B cell (primary cell): ENCODE measurements at regions not wholly inside any gene's neighbourhood (a gene's known extent, or its start where the extent isn't known, plus 50 kb on each side); places are given as distances from the start of the nearest gene placed in this dataset.

ENCODE experiments used
- ATAC-seq: fragments of 200-7000 bp; cut with Tn5 transposase; one replicate; pipeline ENCODE4 v1.10.0; 2021; ENCODE audit warnings: low read depth, mild to moderate bottlenecking, moderate number of reproducible peaks, moderate library complexity
- CTCF ChIA-PET: fragments of 350-600 bp; sonication (Branson Sonifier 250); formaldehyde crosslinking; loops from one replicate; lab custom pipeline; 2021; ENCODE audit warnings: antibody characterized with exemption, inconsistent platforms; lab: Charles Lee
- POLR2A ChIA-PET: fragments of 350-600 bp; sonication (Branson Sonifier 250); formaldehyde crosslinking; loops from one replicate; lab custom pipeline; 2021; ENCODE audit warnings: antibody characterized with exemption; lab: Charles Lee
- DNase-seq: peaks from one replicate; pipeline ENCODE4 v3.0.0; 2013
- H2AFZ ChIP-seq: 2 replicates; pipeline ENCODE4 v1.6.1; 2012; ENCODE audit warnings: mild to moderate bottlenecking, low read depth, low read length; ENCODE audit not compliant: insufficient read depth, poor library complexity, severe bottlenecking
- H3K27ac ChIP-seq, 2 donors: 1 replicate in 1 of 2; 2 replicates in 1 of 2; pipeline ENCODE4 v1.5.1; 2012 to 2013; ENCODE audit warnings: low read length in 2 of 2, mild to moderate bottlenecking in 2 of 2, moderate library complexity in 1 of 2
- H3K27me3 ChIP-seq, 4 experiments: fragments of 200-600 bp in 1 of 4; sonication (generic) in 1 of 4; replicated peaks in 1 of 4; 1 replicate in 2 of 4; 2 replicates in 2 of 4; pipeline versions ENCODE4 v1.6.1 to v1.7.0; 2013 to 2016; ENCODE audit warnings: low read length in 3 of 4, mild to moderate bottlenecking in 2 of 4, mixed read lengths in 1 of 4, moderate library complexity in 1 of 4; ENCODE audit not compliant: insufficient read depth in 4 of 4, control insufficient read depth in 3 of 4; ENCODE audit errors: control extremely low read depth in 1 of 4
- H3K36me3 ChIP-seq, 2 experiments: replicated peaks in 1 of 2; 1 replicate in 1 of 2; 2 replicates in 1 of 2; pipeline versions ENCODE4 v1.6.1 to v1.7.1; 2013; ENCODE audit warnings: low read length in 1 of 2; ENCODE audit not compliant: insufficient read depth in 2 of 2, control insufficient read depth in 1 of 2; ENCODE audit errors: control extremely low read depth in 1 of 2, extremely low read depth in 1 of 2
- H3K4me1 ChIP-seq, 2 donors: fragments of 200-600 bp in 1 of 2; sonication (generic) in 1 of 2; 1 replicate in 1 of 2; 2 replicates in 1 of 2; pipeline versions ENCODE4 v1.5.1 to v1.6.1; 2013 to 2017; ENCODE audit warnings: low read length in 2 of 2; ENCODE audit not compliant: control insufficient read depth in 2 of 2, insufficient read depth in 2 of 2
- H3K4me2 ChIP-seq: replicated peaks from 2 replicates; pipeline ENCODE3; 2012; ENCODE audit warnings: mild to moderate bottlenecking, low read depth, low read length; ENCODE audit not compliant: poor library complexity, severe bottlenecking
- H3K4me3 ChIP-seq, 5 experiments: fragments of 200-600 bp in 1 of 5; sonication (generic) in 1 of 5; 1 replicate in 3 of 5; 2 replicates in 2 of 5; pipeline versions ENCODE4 v1.5.1 to v1.7.0; 2011 to 2016; ENCODE audit warnings: low read length in 4 of 5, mild to moderate bottlenecking in 4 of 5, low read depth in 2 of 5, control low read depth in 1 of 5, moderate library complexity in 1 of 5; ENCODE audit not compliant: insufficient read depth in 1 of 5; ENCODE audit errors: control extremely low read depth in 1 of 5, extremely low read depth in 1 of 5
- H3K79me2 ChIP-seq: fragments of 200-600 bp; sonication (generic); one replicate; pipeline ENCODE4 v1.6.0; 2016; ENCODE audit warnings: low read length; ENCODE audit not compliant: control insufficient read depth, insufficient read depth
- H3K9ac ChIP-seq: fragments of 200-600 bp; sonication (generic); 2 replicates; pipeline ENCODE4 v1.6.1; 2017; ENCODE audit warnings: mild to moderate bottlenecking, low read length, moderate library complexity
- H3K9me3 ChIP-seq, 3 donors: one replicate each; pipeline versions ENCODE4 v1.6.1 to v1.7.1; 2013; ENCODE audit warnings: low read length in 2 of 3; ENCODE audit not compliant: control insufficient read depth in 2 of 3, insufficient read depth in 1 of 3; ENCODE audit errors: control extremely low read depth in 1 of 3
- H4K20me1 ChIP-seq: 2 replicates; pipeline ENCODE4 v1.6.0; 2012; ENCODE audit warnings: mild to moderate bottlenecking, low read length; ENCODE audit not compliant: insufficient read depth, control insufficient read depth, poor library complexity, severe bottlenecking
- H3K27ac Mint-ChIP-seq: one replicate; pipeline ENCODE4 v1.8.0; 2021; ENCODE audit warnings: mixed read lengths
- H3K27me3 Mint-ChIP-seq: one replicate; pipeline ENCODE4 v1.8.0; 2021; ENCODE audit warnings: mixed read lengths
- H3K4me1 Mint-ChIP-seq: one replicate; pipeline ENCODE4 v1.8.0; 2021; ENCODE audit warnings: mixed read lengths
- H3K4me3 Mint-ChIP-seq: one replicate; pipeline ENCODE4 v1.8.0; 2021; ENCODE audit warnings: mixed read lengths
- H3K9me3 Mint-ChIP-seq: one replicate; pipeline ENCODE4 v1.8.0; 2022; ENCODE audit warnings: mixed read lengths; ENCODE audit not compliant: insufficient read depth
- EZH2 ChIP-seq: IDR thresholded peaks from 2 replicates; pipeline ENCODE4 v1.6.1; 2012; ENCODE audit warnings: borderline replicate concordance, low read depth, mild to moderate bottlenecking, moderate library complexity, low read length; ENCODE audit not compliant: insufficient read depth, poor library complexity, severe bottlenecking
- WGBS: methylation state at CpG from one replicate; pipeline ENCODE4 v1.1.5; 2013; ENCODE audit warnings: missing lambda C conversion rate; ENCODE audit not compliant: insufficient coverage; 5-methylcytosine and 5-hydroxymethylcytosine counted together
- intact Hi-C: fragments of 100-400 bp; cut with micrococcal nuclease; formaldehyde crosslinking; loops from one replicate; pipeline ENCODE4 v1.10.0; 2022
- TF ChIP-seq, protein P1 (sequence below): fragments of 200-600 bp; IDR thresholded peaks from one replicate; pipeline ENCODE4 v1.8.0; 2022; ENCODE audit warnings: antibody characterized with exemption, mild to moderate bottlenecking

DNA sequence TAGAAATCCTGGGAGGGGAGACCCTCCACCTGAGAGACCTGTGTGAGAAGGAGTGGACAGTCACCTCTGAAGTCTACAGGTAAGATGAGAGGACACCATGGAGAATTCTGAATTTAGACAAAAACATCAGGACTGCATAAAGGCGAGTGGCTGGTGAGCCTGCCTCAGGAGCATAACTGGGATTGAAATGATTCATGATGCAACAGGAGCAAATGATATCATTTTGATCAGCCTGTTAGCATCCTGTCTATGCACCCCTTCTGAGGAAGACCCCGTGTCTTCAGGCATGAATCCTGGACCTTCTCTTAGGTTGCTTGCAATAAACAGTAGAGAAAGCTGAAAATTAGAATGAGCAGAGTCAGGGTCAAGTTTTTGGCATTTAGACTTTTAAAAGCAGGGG lies 245.8 kb downstream of the ETAA1 start:
- CTCF ChIA-PET = no interaction called here
- H3K4me2 ChIP-seq = no peak overlapping the region
- H4K20me1 ChIP-seq = no peaks in the 10 kb centered on the region
- no peak for TF ChIP-seq EZH2
- TF ChIP-seq, protein P1, sequence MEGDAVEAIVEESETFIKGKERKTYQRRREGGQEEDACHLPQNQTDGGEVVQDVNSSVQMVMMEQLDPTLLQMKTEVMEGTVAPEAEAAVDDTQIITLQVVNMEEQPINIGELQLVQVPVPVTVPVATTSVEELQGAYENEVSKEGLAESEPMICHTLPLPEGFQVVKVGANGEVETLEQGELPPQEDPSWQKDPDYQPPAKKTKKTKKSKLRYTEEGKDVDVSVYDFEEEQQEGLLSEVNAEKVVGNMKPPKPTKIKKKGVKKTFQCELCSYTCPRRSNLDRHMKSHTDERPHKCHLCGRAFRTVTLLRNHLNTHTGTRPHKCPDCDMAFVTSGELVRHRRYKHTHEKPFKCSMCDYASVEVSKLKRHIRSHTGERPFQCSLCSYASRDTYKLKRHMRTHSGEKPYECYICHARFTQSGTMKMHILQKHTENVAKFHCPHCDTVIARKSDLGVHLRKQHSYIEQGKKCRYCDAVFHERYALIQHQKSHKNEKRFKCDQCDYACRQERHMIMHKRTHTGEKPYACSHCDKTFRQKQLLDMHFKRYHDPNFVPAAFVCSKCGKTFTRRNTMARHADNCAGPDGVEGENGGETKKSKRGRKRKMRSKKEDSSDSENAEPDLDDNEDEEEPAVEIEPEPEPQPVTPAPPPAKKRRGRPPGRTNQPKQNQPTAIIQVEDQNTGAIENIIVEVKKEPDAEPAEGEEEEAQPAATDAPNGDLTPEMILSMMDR = no peak
- H3K9me3 ChIP-seq = peaks cover 0 to 11% (median 9%) of the 10 kb centered on the region in 3 donors
- Mint-ChIP-seq H3K27me3 (peaks cover 16% of the 10 kb centered on the region), H3K4me1 (no peaks in the 10 kb centered on the region), H3K4me3 (no peak overlapping the region), H3K27ac (no peak overlapping the region), H3K9me3 (peaks cover 6% of the 10 kb centered on the region)
- H3K4me3 ChIP-seq = no peak overlapping the region
- H3K27me3 ChIP-seq = no peaks in the 10 kb centered on the region
- WGBS = 82% methylated on average over 2 of the region's 2 CpGs
- no peaks in the 10 kb centered on the region for H3K4me1 ChIP-seq
- no peak overlapping the region for H3K27ac ChIP-seq
- H3K36me3 ChIP-seq = no peaks in the 10 kb centered on the region
- no peaks in the 10 kb centered on the region for H3K79me2 ChIP-seq
- no peak overlapping the region for H2AFZ ChIP-seq
- DNase-seq (no peak), ATAC-seq (no peak)
- intact Hi-C loops = no loop called here
- no peak overlapping the region for H3K9ac ChIP-seq
- POLR2A ChIA-PET = no interaction called here

DNA sequence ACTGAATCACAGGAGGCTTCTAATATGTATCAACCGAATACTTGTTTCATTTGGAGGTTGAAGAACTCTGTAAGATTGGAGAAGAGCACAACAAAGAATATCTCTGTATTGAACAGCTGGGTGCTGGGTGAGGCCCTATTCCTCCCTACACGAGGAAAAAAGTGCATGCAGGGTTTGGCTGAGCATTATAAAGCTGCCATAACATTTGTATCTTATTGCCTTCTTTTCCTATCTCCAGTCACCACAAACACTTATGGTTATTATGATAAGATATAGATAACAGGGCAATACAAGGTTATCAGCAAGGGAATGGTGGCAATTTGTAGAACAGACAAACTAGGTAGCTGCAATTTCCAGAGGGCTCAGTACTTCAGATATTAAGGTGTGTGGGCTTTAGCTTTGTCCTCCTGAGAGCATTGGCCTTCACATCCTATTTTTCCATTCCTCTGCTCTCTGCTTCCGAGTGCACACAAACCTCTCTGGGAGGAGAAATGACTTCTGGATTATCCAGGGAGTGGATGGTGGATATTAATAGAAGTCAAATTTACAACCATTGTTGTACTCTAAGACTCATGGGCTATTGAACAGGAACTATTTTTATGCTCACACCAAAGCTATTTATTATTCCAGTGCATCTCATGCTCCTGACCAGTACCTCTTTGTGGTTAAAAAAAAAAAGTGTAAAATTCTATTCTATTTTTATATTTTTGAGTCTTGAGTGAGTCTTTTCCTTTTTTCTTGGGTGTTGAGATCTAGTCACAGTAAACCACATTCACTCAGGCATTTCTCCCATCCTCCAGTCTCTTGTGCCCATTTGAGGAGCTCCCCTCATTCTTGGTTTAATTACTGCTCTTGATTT lies 248.4 kb downstream of the ETAA1 start:
- H3K27ac ChIP-seq = no peak overlapping the region

More for the DNA sequence above, 248.4 kb downstream of the ETAA1 start:
- no peak overlapping the region for H2AFZ ChIP-seq
- no peak overlapping the region for H3K4me2 ChIP-seq
- H3K27ac Mint-ChIP-seq = no peak overlapping the region
- H3K4me3 Mint-ChIP-seq = no peak overlapping the region
- H4K20me1 ChIP-seq = no peaks in the 10 kb centered on the region
- no peaks in the 10 kb centered on the region for H3K36me3 ChIP-seq
- no peaks in the 10 kb centered on the region for H3K79me2 ChIP-seq
- intact Hi-C loops = no loop called here
- H3K9me3 Mint-ChIP-seq = peaks cover 6% of the 10 kb centered on the region
- H3K27me3 ChIP-seq = no peaks in the 10 kb centered on the region
- ATAC-seq = no peak
- peaks cover 19% of the 10 kb centered on the region for H3K27me3 Mint-ChIP-seq
- ChIA-PET CTCF (interaction anchor here (0.6 kb wide), 1 partner anchor 279 kb away, joined by 5 read pairs; no protein-coding TSS in a partner anchor), POLR2A (no interaction called here)
- no peaks in the 10 kb centered on the region for H3K4me1 ChIP-seq
- no peak overlapping the region for H3K9ac ChIP-seq
- H3K4me1 Mint-ChIP-seq = no peaks in the 10 kb centered on the region
- no peak for TF ChIP-seq EZH2
- TF ChIP-seq, protein P1 = no peak
- no peak for DNase-seq
- H3K4me3 ChIP-seq = no peak overlapping the region
- WGBS = no CpG with 5 or more reads among the region's 3 CpGs
- H3K9me3 ChIP-seq = peaks cover 0 to 11% (median 9%) of the 10 kb centered on the region in 3 donors
